HG03354 (cell line): ENCODE measurements at regions not wholly inside any gene's neighbourhood (a gene's known extent, or its start where the extent isn't known, plus 50 kb on each side); places are given as distances from the start of the nearest gene placed in this dataset.

Experiments
- ATAC-seq: cut with Tn5 transposase; IDR thresholded peaks from one replicate; pipeline ENCODE4 v1.9.1; 2021; ENCODE audit warnings: mild to moderate bottlenecking; ENCODE audit not compliant: unreplicated experiment, poor library complexity, severe bottlenecking

GRCh38 chr3:193797566-193797965 is 204.6 kb downstream of the OPA1 start:
- ATAC-seq = no peak

GRCh38 chr3:193798051-193798450 is 205.0 kb downstream of the OPA1 start:
- no peak for ATAC-seq

- ATAC-seq = no peak
Measured at GRCh38 chr3:193800138-193801043, 207.4 kb downstream of the OPA1 start.

GRCh38 chr3:193801097-193801496 is 208.1 kb downstream of the OPA1 start:
- ATAC-seq = no peak

GRCh38 chr3:193803288-193803687 is 210.3 kb downstream of the OPA1 start:
- no peak for ATAC-seq

- ATAC-seq = no peak
Measured at GRCh38 chr3:193805448-193805847, 212.4 kb downstream of the OPA1 start.

- ATAC-seq = no peak
Measured at GRCh38 chr3:193808317-193808716, 215.3 kb downstream of the OPA1 start.

GRCh38 chr3:193809106-193809505 is 216.1 kb downstream of the OPA1 start:
- ATAC-seq = no peak

GRCh38 chr3:193812078-193812725 is 219.2 kb downstream of the OPA1 start:
- ATAC-seq = no peak

- no peak for ATAC-seq
Measured at GRCh38 chr3:193812791-193813500, 219.9 kb downstream of the OPA1 start.

GRCh38 chr3:193813501-193813830 is 220.5 kb downstream of the OPA1 start:
- ATAC-seq = no peak

GRCh38 chr3:193814166-193814892 is 221.3 kb downstream of the OPA1 start:
- no peak for ATAC-seq

GRCh38 chr3:193815246-193816027 is 222.4 kb downstream of the OPA1 start:
- ATAC-seq = no peak

- ATAC-seq = no peak
Measured at GRCh38 chr3:193816028-193816395, 223.0 kb downstream of the OPA1 start.

GRCh38 chr3:193816656-193817311 is 223.8 kb downstream of the OPA1 start:
- no peak for ATAC-seq

- ATAC-seq = no peak
Measured at GRCh38 chr3:193819117-193820010, 226.4 kb downstream of the OPA1 start.

GRCh38 chr3:193821151-193821668 is 228.2 kb downstream of the OPA1 start:
- no peak for ATAC-seq
